ENCODE measurements at regions not wholly inside any gene's neighbourhood (a gene's known extent, or its start where the extent isn't known, plus 50 kb on each side); places are given as distances from the start of the nearest gene placed in this dataset.

- no peak for DNase-seq (ENCODE audit: extremely low read depth in 1 of 11, low read depth in 9 of 11, low spot score in 4 of 11)
Measured at GRCh38 chr5:165157219-165157618, 1651.8 kb downstream of the MAT2B start.

DNA sequence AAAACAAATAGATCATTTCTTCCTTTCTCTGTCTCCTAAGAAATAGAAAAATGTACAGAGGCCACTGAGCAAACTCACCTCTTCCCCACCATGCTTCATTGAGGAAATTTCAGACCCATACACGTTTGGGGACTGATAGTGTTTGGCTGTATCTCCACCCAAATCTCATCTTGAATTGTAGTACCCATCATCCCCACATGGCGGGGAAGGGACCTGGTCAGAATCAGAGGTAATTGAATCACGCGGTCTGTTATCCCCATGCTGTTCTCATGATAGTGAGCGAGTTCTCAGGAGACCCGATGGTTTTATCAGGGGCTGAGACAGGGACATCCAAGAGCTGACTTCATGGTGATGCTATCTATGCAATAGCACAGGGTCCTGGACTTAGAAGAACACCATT, 1655.8 kb downstream of the MAT2B start:
- DNase-seq (ENCODE audit: extremely low read depth in 1 of 11, low read depth in 9 of 11, low spot score in 4 of 11): no peak

GRCh38 chr5:165163861-165164260, 1658.4 kb downstream of the MAT2B start:
- DNase-seq (ENCODE audit: extremely low read depth in 1 of 11, low read depth in 9 of 11, low spot score in 4 of 11): no peak

- DNase-seq (ENCODE audit: extremely low read depth in 1 of 11, low read depth in 9 of 11, low spot score in 4 of 11): no peak
Measured at GRCh38 chr5:165173651-165174050, 1668.2 kb downstream of the MAT2B start.

DNA sequence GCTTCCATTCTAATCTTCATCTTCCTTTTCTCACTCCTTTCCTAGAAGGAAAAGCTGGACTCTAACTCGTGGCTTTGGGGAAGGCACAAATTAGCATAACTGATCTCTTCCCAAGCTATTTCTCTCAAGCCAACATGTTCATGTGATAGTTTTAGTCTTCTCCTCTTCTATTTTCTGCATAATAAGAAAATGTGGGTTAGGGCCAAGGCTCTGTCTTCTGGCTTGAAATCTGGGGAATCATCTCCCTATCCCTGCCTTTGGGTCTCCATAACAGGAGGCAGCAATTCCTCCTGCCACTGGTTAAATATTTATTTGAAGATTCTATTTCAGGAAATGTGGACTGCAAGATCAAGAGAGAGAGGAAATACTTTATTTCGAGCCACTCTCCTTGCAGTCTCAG, 1669.6 kb downstream of the MAT2B start:
- no peak for DNase-seq (ENCODE audit: extremely low read depth in 1 of 11, low read depth in 9 of 11, low spot score in 4 of 11)

- no peak for DNase-seq (ENCODE audit: extremely low read depth in 1 of 11, low read depth in 9 of 11, low spot score in 4 of 11)
Measured at GRCh38 chr5:165184183-165184582, 1678.8 kb downstream of the MAT2B start.

GRCh38 chr5:165185716-165186115, 1680.3 kb downstream of the MAT2B start:
- DNase-seq (ENCODE audit: extremely low read depth in 1 of 11, low read depth in 9 of 11, low spot score in 4 of 11): no peak

DNA sequence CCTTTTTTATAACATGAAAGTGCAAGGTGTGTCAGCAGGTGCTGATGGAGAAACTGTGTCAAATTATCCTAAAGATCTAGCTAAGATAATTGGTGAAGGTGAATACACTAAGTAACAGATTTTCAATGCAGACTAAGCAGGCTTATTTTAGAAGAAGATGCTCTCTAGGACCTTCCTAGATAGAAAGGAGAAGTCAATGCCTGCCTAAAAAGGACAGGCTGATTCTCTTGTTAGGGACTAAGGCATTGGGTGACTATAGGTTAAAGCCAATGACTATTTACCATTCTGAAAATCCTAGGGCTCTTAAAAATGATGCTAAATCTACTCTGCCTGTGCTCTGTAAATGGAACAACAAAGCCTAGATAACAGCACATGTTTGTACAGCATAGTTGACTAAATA, 1682.4 kb downstream of the MAT2B start:
- no peak for DNase-seq (ENCODE audit: extremely low read depth in 1 of 11, low read depth in 9 of 11, low spot score in 4 of 11)

GRCh38 chr5:165188556-165189175, 1683.2 kb downstream of the MAT2B start:
- DNase-seq (ENCODE audit: extremely low read depth in 1 of 11, low read depth in 9 of 11, low spot score in 4 of 11): no peak

DNA sequence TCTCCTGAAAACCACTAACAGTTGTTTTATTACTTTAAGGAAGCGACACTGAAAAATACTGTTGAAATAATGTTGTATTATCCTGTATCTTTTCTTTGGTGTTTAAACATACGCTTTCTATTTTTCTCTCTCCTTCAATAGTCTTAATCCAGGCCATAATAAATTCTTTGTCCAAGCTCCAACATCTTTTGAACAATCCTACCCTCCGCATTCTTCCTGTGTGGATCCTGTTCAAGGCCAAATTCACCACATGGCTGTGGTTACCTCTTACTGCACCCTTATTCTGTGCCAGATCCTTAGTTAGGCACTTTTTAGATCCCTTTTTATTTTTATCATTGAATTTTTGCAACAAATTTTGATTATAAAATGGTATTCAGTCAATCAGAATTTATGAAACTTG, 1691.5 kb downstream of the MAT2B start:
- DNase-seq (ENCODE audit: extremely low read depth in 1 of 11, low read depth in 9 of 11, low spot score in 4 of 11): no peak

DNA sequence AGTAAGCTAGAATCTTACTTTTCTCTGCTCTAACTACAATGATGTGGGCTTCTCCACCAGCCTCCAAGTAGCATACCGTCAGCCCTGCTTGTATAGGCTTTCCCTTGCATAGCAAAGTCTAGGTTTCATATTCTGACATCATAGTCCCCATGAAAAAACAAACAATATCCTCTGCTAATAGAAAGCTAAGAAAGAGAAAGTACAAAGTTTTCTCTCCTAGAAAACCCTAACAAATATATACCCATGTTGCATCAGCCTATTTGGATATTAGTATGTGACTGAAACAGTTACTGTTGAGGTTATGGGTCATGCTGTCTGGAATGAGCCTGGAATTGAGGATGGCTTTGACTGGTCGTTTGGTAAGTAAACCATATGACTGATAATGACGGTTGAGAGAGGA, 1696.0 kb downstream of the MAT2B start:
- DNase-seq (ENCODE audit: extremely low read depth in 1 of 11, low read depth in 9 of 11, low spot score in 4 of 11): no peak

DNA sequence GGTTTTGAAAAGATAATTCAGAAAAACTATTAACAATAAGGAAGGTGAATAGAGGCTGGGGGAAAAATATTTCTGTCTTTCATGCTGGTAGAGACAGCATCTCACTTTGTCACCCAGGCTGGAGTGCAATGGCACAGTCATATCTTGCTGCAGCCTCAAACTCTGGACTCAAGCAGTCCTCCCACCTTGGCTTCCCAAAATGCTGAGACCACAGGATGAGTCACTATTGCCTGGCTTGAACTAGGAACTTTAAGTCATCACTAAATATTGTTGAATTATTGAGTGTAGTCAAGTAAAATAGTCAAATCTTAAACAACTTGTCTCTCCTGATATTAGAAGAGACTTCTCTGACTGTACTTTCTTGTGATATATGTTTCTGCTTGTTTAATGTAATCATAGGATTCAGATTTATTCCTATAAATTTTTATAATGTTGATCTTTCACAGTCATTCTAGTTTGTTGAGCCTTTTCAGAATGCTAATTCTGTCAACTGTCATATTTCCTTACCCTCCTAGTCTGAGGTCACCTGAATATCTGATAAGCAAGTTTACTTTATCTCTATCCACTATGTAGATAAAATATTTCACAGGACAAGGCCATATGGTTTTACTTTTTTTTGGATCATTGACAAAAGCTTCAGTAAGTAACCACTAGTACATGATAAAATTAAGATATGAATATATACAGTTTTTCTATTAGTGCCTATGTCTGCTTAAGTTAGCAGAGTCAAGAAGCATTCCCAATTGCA, 1696.5 kb downstream of the MAT2B start:
- DNase-seq (ENCODE audit: extremely low read depth in 1 of 11, low read depth in 9 of 11, low spot score in 4 of 11): no peak

DNA sequence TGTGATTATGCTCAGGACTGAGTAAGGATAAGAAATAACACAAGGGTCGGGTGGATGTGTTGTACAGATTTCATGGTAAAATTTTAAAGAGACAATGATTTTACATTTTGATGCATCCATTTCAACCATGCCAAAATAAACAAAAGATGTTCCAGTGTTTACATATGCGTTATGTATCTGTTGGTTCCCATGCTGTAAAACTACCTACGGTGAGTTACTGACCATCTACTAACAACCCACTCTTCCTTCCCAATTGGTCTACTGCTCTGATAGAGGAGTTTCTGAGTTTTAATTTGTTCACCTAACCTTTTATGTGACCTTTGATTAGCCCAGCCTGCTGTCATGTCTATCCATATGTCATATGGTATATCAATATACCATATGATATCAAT, 1697.1 kb downstream of the MAT2B start:
- no peak for DNase-seq (ENCODE audit: extremely low read depth in 1 of 11, low read depth in 9 of 11, low spot score in 4 of 11)

DNA sequence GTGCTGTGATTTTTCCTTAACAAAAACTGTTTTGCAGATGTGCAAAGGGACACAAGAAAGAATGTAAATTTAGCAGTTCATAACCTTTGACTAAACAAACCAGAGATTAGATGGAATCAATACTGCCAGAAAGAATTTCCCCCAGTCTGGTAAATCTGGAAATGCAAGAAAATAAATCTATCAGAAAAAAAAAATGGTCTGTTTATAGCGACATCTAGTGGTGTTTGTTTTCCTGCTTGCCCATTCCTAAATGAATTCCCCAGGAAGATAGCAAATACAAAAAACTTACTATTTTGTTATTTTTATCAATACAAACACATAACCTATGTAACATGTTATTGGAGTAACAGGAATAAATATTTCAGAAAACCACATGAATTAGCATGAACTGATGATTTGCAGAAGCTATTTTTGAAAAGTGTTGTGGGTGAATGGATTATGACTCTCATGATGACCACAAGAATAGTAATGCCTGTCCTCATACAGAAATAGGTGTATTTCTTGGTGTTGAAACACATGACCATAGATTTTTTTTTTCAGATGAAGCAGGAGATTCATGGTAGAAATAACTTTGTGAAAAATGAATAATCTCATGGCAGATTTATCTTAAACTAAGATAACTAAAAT, 1703.8 kb downstream of the MAT2B start:
- DNase-seq (ENCODE audit: extremely low read depth in 1 of 11, low read depth in 9 of 11, low spot score in 4 of 11): peak in 6 of 11 donors; percentile 21 to 37 (median 32)

DNA sequence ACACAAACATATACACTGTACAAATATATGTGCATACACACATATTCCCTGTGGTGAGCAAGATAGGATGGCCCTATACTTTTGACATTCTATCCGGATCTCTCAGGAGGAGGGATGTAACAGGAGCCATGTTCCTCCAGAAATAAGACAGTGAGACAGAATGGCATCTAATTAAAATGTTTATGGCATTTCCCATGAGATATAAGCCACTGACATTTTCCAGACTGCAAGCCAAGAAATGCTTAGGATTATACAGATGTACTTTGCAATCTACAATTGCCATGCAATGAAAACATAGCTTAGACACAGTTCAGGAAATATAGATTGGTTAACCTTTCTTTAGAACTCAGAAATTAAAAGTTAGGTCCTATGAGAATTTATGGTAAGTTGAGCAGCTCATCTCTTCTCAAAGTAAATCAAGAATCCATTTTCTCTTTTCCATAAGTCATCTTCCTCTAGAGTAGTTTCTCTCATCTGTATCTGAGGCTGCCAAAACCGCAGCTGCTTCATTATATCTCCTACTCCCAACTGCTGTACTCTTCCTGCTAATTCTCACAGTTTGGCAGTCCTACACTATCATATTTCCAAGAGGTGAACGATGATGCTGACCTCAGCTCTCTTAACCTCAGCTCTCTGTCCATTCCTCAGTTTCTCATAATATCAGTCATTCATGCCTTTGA, 1719.1 kb downstream of the MAT2B start:
- DNase-seq (ENCODE audit: extremely low read depth in 1 of 11, low read depth in 9 of 11, low spot score in 4 of 11): no peak

GRCh38 chr5:165227515-165227914, 1722.1 kb downstream of the MAT2B start:
- no peak for DNase-seq (ENCODE audit: extremely low read depth in 1 of 11, low read depth in 9 of 11, low spot score in 4 of 11)

- DNase-seq (ENCODE audit: extremely low read depth in 1 of 11, low read depth in 9 of 11, low spot score in 4 of 11): no peak
Measured at GRCh38 chr5:165228184-165228583, 1722.8 kb downstream of the MAT2B start.

GRCh38 chr5:165231821-165232508, 1726.5 kb downstream of the MAT2B start:
- DNase-seq (ENCODE audit: extremely low read depth in 1 of 11, low read depth in 9 of 11, low spot score in 4 of 11): no peak

GRCh38 chr5:165232509-165233028, 1727.2 kb downstream of the MAT2B start:
- DNase-seq (ENCODE audit: extremely low read depth in 1 of 11, low read depth in 9 of 11, low spot score in 4 of 11): no peak

Measured in renal cortex interstitium (tissue), 11 donors.